HepG2 (cell line): ENCODE measurements at regions not wholly inside any gene's neighbourhood (a gene's known extent, or its start where the extent isn't known, plus 50 kb on each side); places are given as distances from the start of the nearest gene placed in this dataset.

ENCODE experiments used
- ATAC-seq: fragments of 200-7000 bp; cut with Tn5 transposase; 3 replicates; pipeline ENCODE4 v1.9.1; 2020; ENCODE audit warnings: mild to moderate bottlenecking, moderate library complexity
- BruUV-seq: library from RNA; stranded (reverse); fragments of 400-500 nt; replicated peaks from 2 replicates; lab custom pipeline; 2021; lab: Mats Ljungman, UMichigan
- CTCF ChIA-PET: fragments of 300-600 bp; formaldehyde crosslinking; extraction: SDS; loops from one replicate; lab custom pipeline; 2021; ENCODE audit warnings: low total read pairs, inconsistent platforms, low intra/inter-chr PET ratio; lab: Yijun Ruan, JAX
- POLR2A ChIA-PET: fragments of 350-600 bp; sonication (Branson Sonifier 250); formaldehyde crosslinking; loops from one replicate; lab custom pipeline; 2020; ENCODE audit warnings: antibody characterized with exemption, inconsistent platforms; lab: Yijun Ruan, JAX
- DNase-seq: peaks from one replicate; pipeline ENCODE4 v3.0.0-alpha.2; 2015; ENCODE audit warnings: low spot score
- FAIRE-seq: peaks from 3 replicates; lab custom pipeline; 2011; peaks lifted over from hg19 to GRCh38; lab: Jason Lieb, UNC
- H2AFZ ChIP-seq: one replicate; pipeline ENCODE4 v1.6.1; 2011; ENCODE audit warnings: low read length, inconsistent platforms
- H3K27ac ChIP-seq: fragments of 300-600 bp; 3 replicates; pipeline ENCODE4 v1.8.0; 2011; ENCODE audit warnings: mixed run types, mild to moderate bottlenecking, mixed read lengths, low read length, inconsistent platforms; ENCODE audit not compliant: insufficient read depth; ENCODE audit errors: extremely low read length
- H3K27me3 ChIP-seq, 2 experiments: fragments of 200-600 bp in 1 of 2; 2 replicates in 1 of 2; 3 replicates in 1 of 2; pipeline versions ENCODE4 v1.6.0 to v1.8.0; 2011; ENCODE audit warnings: low read length in 2 of 2, mild to moderate bottlenecking in 2 of 2, moderate library complexity in 2 of 2, inconsistent platforms in 1 of 2; ENCODE audit not compliant: insufficient read depth in 2 of 2, control insufficient read depth in 1 of 2
- H3K36me3 ChIP-seq, 2 experiments: fragments of 200-600 bp in 1 of 2; replicated peaks in 1 of 2; 2 replicates in 1 of 2; 3 replicates in 1 of 2; pipeline versions ENCODE4 v1.5.1 to v1.8.0; 2011; ENCODE audit warnings: low read length in 2 of 2, inconsistent platforms in 1 of 2; ENCODE audit not compliant: insufficient read depth in 2 of 2, control insufficient read depth in 1 of 2
- H3K4me1 ChIP-seq: 2 replicates; pipeline ENCODE4 v1.5.1; 2012; ENCODE audit warnings: low read length, inconsistent platforms; ENCODE audit not compliant: insufficient read depth
- H3K4me2 ChIP-seq: 2 replicates; pipeline ENCODE4 v1.6.0; 2011; ENCODE audit warnings: low read depth, low read length, inconsistent platforms
- H3K4me3 ChIP-seq, 3 experiments: fragments of 200-600 bp in 1 of 3; sonication (generic), shearing (Covaris generic) in 1 of 3; replicated peaks in 1 of 3; 2 replicates each; pipeline ENCODE4 v1.5.1; 2011 to 2016; ENCODE audit warnings: low read length in 3 of 3, inconsistent platforms in 2 of 3, low read depth in 2 of 3, mild to moderate bottlenecking in 2 of 3, control low read depth in 1 of 3, mixed read lengths in 1 of 3; ENCODE audit not compliant: insufficient read depth in 1 of 3
- H3K79me2 ChIP-seq: one replicate; pipeline ENCODE4 v1.6.1; 2011; ENCODE audit warnings: low read length, inconsistent platforms; ENCODE audit not compliant: insufficient read depth
- H3K9ac ChIP-seq: 2 replicates; pipeline ENCODE4 v1.6.0; 2011; ENCODE audit warnings: mild to moderate bottlenecking, low read depth, low read length, inconsistent platforms; ENCODE audit not compliant: insufficient read depth
- H3K9me3 ChIP-seq: 2 replicates; pipeline ENCODE4 v1.5.1; 2012; ENCODE audit warnings: mild to moderate bottlenecking, low read length
- H4K20me1 ChIP-seq: 2 replicates; pipeline ENCODE4 v1.6.0; 2011; ENCODE audit warnings: inconsistent platforms, mild to moderate bottlenecking, low read length, moderate library complexity; ENCODE audit not compliant: insufficient read depth
- CEBPG ChIP-seq: IDR thresholded peaks from 2 replicates; pipeline ENCODE4 v1.6.1; 2016
- GATAD1 ChIP-seq: IDR thresholded peaks from 2 replicates; pipeline ENCODE4 v1.6.1; 2016; ENCODE audit warnings: missing genetic modification reagents, missing compliant biosample characterization
- GFI1 ChIP-seq: sonication (generic); formaldehyde crosslinking; IDR thresholded peaks from 2 replicates; pipeline ENCODE4 v1.5.0; 2020; ENCODE audit warnings: missing genetic modification reagents, mild to moderate bottlenecking, borderline replicate concordance
- NFIC ChIP-seq: IDR thresholded peaks from 2 replicates; pipeline ENCODE4 v1.6.1; 2012; ENCODE audit warnings: mild to moderate bottlenecking, low read length, inconsistent platforms
- ZBTB3 ChIP-seq: sonication (generic); formaldehyde crosslinking; IDR thresholded peaks from 2 replicates; pipeline ENCODE4 v1.4.0; 2020; ENCODE audit warnings: low read depth, mild to moderate bottlenecking, moderate library complexity, missing genetic modification reagents, borderline replicate concordance
- WGBS: methylation state at CpG from one replicate; pipeline ENCODE4 v1.1.6; 2017; ENCODE audit warnings: low lambda C conversion rate; 5-methylcytosine and 5-hydroxymethylcytosine counted together
- in situ Hi-C: cut with HindIII; loops from 2 replicates; pipeline ENCODE4 v1.10.0; 2017; ENCODE audit warnings: low pct_unique_long_range_greater_than_20kb; ENCODE audit not compliant: extremely low pct_ligation_motif_present
- intact Hi-C: fragments of 100-400 bp; cut with micrococcal nuclease; formaldehyde crosslinking; loops from one replicate; pipeline ENCODE4 v1.10.0; 2022; ENCODE audit not compliant: unreplicated experiment
- TF ChIP-seq, protein P1 (sequence below): sonication (generic); formaldehyde crosslinking; IDR thresholded peaks from 2 replicates; pipeline ENCODE4 v1.5.0; 2020; ENCODE audit warnings: missing genetic modification reagents, mild to moderate bottlenecking, borderline replicate concordance
- TF ChIP-seq, protein P2 (sequence below): IDR thresholded peaks from 2 replicates; pipeline ENCODE4 v1.6.1; 2016; ENCODE audit warnings: missing biosample characterization, missing genetic modification reagents, low read depth

DNA sequence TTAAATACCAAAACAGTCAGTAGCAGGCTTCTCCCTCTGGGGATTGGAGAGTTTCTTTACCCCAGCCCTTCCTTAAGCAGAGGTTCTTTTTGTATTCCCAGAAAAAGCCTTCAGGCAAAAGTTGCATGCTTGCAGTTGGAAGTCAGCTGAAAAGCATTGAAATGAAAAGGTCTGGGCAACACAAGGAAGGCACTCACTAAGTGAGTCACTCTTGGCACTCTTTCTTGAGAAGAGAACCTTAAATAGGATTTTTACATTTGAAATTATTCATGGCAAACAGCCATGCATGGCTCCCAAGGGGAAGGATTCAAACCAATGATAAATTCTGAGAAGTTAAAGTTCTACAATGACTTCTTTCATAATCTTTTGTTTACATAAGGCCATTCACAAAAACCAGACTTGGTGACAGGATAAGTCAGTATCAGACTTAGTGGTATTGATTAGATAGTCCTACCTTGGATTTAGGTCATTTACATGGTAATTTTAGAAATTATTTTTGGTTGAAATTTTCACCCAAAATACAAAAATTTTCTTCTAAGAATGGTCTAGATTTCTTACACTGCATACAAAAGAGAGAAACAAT lies 2068.9 kb downstream of the PCDH7 start:
- H3K4me1 ChIP-seq: no peaks in the 10 kb centered on the region
- BruUV-seq: no TSS peak
- ATAC-seq: no peak
- H3K9ac ChIP-seq: no peak overlapping the region
- CTCF ChIA-PET: no interaction called here
- H3K36me3 ChIP-seq: no peaks in the 10 kb centered on the region
- H2AFZ ChIP-seq: no peak overlapping the region
- TF ChIP-seq ZBTB3: no peak
- TF ChIP-seq, protein P1, sequence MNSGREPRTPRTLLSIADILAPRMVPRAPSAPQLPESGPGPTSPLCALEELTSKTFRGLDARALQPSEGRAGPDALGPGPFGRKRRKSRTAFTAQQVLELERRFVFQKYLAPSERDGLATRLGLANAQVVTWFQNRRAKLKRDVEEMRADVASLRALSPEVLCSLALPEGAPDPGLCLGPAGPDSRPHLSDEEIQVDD (CRISPR knock-in tag): no peak
- TF ChIP-seq GATAD1 (CRISPR knock-in tag): no peak
- no peak for TF ChIP-seq GFI1 (CRISPR knock-in tag)
- TF ChIP-seq CEBPG (CRISPR knock-in tag): no peak
- TF ChIP-seq, all 625 proteins: peak for 0
- DNase-seq: no peak
- no peak overlapping the region for H3K4me2 ChIP-seq
- no peaks in the 10 kb centered on the region for H3K27me3 ChIP-seq
- no peak for FAIRE-seq
- intact Hi-C loops: no loop called here
- POLR2A ChIA-PET: no interaction called here
- no peaks in the 10 kb centered on the region for H3K9me3 ChIP-seq
- no peaks in the 10 kb centered on the region for H3K79me2 ChIP-seq
- no peaks in the 10 kb centered on the region for H4K20me1 ChIP-seq
- H3K27ac ChIP-seq: no peak overlapping the region
- no peak overlapping the region for H3K4me3 ChIP-seq
- in situ Hi-C loops: no loop called here

DNA sequence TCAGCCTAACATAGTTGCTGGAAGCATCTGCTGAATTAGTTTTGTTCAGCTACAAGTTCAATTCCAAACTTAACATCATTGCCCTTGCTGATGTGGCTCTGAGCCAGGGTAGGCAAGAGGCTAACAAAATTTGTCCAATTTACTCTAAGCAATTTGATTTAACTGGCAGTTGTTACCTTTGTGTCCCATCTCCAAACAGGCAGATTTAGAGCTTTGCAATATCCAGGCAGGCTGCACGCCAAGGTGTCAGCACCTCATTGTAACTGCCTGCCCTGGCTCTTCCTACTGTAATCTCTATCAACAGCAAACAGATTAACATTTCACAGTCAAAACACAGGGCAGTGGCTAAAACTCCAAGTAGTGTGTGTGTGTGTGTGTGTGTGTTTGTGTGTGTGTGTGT lies 2070.6 kb downstream of the PCDH7 start:
- FAIRE-seq (no peak), DNase-seq (no peak), ATAC-seq (no peak)
- Histone ChIP-seq H3K4me2 (no peak overlapping the region), H3K27ac (no peak overlapping the region), H4K20me1 (no peaks in the 10 kb centered on the region), H3K27me3 (no peaks in the 10 kb centered on the region), H3K9ac (no peak overlapping the region), H3K4me3 (no peak overlapping the region), H3K79me2 (no peaks in the 10 kb centered on the region), H3K4me1 (no peaks in the 10 kb centered on the region), H2AFZ (no peak overlapping the region), H3K9me3 (no peaks in the 10 kb centered on the region), H3K36me3 (no peaks in the 10 kb centered on the region)
- intact Hi-C loops (no loop called here), in situ Hi-C loops (no loop called here)
- no peak for TF ChIP-seq NFIC
- TF ChIP-seq, protein P2, sequence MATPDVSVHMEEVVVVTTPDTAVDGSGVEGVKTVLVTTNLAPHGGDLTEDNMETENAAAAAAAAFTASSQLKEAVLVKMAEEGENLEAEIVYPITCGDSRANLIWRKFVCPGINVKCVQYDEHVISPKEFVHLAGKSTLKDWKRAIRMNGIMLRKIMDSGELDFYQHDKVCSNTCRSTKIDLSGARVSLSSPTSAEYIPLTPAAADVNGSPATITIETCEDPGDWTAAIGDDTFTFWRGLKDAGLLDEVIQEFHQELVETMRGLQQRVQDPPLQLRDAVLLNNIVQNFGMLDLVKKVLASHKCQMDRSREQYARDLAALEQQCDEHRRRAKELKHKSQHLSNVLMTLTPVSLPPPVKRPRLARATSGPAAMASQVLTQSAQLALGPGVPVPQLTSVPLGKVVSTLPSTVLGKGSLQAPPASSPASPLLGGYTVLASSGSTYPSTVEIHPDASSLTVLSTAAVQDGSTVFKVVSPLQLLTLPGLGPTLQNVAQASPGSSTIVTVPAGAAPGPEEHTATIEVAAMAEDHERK (CRISPR knock-in tag): no peak
- 0% methylated on average over 1 of the region's 1 CpG for WGBS
- POLR2A ChIA-PET: no interaction called here
- BruUV-seq: no TSS peak
- CTCF ChIA-PET: no interaction called here
